Smooth muscle cell (in vitro differentiated cells): ENCODE measurements at regions not wholly inside any gene's neighbourhood (a gene's known extent, or its start where the extent isn't known, plus 50 kb on each side); places are given as distances from the start of the nearest gene placed in this dataset.

Source experiments
- DNase-seq: peaks from one replicate; lab custom pipeline; 2025; ENCODE audit not compliant: unreplicated experiment; lab: John Stamatoyannopoulos, UW
- H2AFZ ChIP-seq: fragments of 200-600 bp; sonication (generic); 2 replicates; pipeline ENCODE4 v1.6.0; 2016; ENCODE audit warnings: antibody characterized with exemption, low read depth, mild to moderate bottlenecking
- H3F3A ChIP-seq: fragments of 200-600 bp; sonication (generic); 2 replicates; pipeline ENCODE4 v1.6.0; 2017; ENCODE audit warnings: antibody characterized with exemption, low read depth
- H3K27ac ChIP-seq: fragments of 200-600 bp; sonication (generic); 2 replicates; pipeline ENCODE4 v1.5.1; 2016; ENCODE audit warnings: low read depth, mild to moderate bottlenecking
- H3K27me3 ChIP-seq: fragments of 200-600 bp; sonication (generic); 2 replicates; pipeline ENCODE4 v1.6.1; 2016; ENCODE audit warnings: low read depth, mild to moderate bottlenecking
- H3K36me3 ChIP-seq: fragments of 200-600 bp; sonication (generic); 2 replicates; pipeline ENCODE4 v1.5.1; 2016; ENCODE audit warnings: low read depth
- H3K4me1 ChIP-seq: fragments of 200-600 bp; sonication (generic); 2 replicates; pipeline ENCODE4 v1.5.1; 2016; ENCODE audit warnings: low read depth
- H3K4me2 ChIP-seq: fragments of 200-600 bp; sonication (generic); 2 replicates; pipeline ENCODE4 v1.6.0; 2016; ENCODE audit warnings: mild to moderate bottlenecking
- H3K4me3 ChIP-seq: fragments of 200-600 bp; sonication (generic); 2 replicates; pipeline ENCODE4 v1.5.1; 2016; ENCODE audit warnings: mild to moderate bottlenecking
- H3K79me2 ChIP-seq: fragments of 200-600 bp; sonication (generic); 2 replicates; pipeline ENCODE4 v1.6.0; 2016; ENCODE audit warnings: low read depth, mild to moderate bottlenecking
- H3K9ac ChIP-seq: fragments of 200-600 bp; sonication (generic); 2 replicates; pipeline ENCODE4 v1.6.0; 2016; ENCODE audit warnings: low read depth
- H3K9me3 ChIP-seq: fragments of 200-600 bp; sonication (generic); replicated peaks from 2 replicates; pipeline ENCODE4 v1.5.1; 2016; ENCODE audit warnings: low read depth
- H4K20me1 ChIP-seq: fragments of 200-600 bp; sonication (generic); 2 replicates; pipeline ENCODE4 v1.6.0; 2016; ENCODE audit warnings: low read depth
- WGBS: methylation state at CpG from one replicate; pipeline ENCODE4 v1.1.7; 2016; ENCODE audit warnings: low lambda C conversion rate; 5-methylcytosine and 5-hydroxymethylcytosine counted together
- TF ChIP-seq, protein P1 (sequence below): fragments of 200-600 bp; sonication (generic); IDR thresholded peaks from 2 replicates; pipeline ENCODE4 v1.5.1; 2017; ENCODE audit warnings: borderline replicate concordance, mild to moderate bottlenecking, antibody characterized with exemption; ENCODE audit not compliant: insufficient read depth, poor library complexity, severe bottlenecking

DNA sequence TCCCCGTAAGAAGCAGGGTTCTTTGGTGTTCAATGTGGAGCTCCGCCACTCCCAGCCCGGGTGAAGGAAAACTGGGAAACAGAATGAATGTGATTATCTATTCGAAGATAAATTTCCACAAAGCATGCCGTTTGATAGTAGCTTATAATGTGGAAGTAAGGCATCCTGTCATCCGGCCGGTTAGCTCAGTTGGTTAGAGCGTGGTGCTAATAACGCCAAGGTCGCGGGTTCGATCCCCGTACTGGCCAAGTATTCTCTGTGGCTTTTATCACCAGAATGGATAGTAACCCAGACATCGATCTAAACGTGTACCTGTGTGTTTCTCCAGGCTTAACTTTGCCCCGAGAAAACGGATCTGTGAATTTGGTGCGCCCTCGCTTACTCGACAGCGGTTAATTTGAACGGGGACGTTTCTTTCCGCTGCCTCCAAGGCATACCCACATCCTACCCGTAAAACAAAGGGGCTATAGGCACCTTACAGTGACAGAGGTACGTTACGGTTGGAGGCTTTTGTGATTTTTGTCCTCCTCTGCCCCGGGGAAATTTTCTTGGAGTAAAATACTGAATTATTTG, 215.2 kb upstream of the ZNF184 start:
- H3K4me2 ChIP-seq, result peak overlapping the region; percentile 84
- TF ChIP-seq, protein P1, sequence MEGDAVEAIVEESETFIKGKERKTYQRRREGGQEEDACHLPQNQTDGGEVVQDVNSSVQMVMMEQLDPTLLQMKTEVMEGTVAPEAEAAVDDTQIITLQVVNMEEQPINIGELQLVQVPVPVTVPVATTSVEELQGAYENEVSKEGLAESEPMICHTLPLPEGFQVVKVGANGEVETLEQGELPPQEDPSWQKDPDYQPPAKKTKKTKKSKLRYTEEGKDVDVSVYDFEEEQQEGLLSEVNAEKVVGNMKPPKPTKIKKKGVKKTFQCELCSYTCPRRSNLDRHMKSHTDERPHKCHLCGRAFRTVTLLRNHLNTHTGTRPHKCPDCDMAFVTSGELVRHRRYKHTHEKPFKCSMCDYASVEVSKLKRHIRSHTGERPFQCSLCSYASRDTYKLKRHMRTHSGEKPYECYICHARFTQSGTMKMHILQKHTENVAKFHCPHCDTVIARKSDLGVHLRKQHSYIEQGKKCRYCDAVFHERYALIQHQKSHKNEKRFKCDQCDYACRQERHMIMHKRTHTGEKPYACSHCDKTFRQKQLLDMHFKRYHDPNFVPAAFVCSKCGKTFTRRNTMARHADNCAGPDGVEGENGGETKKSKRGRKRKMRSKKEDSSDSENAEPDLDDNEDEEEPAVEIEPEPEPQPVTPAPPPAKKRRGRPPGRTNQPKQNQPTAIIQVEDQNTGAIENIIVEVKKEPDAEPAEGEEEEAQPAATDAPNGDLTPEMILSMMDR, result no peak
- no peak overlapping the region for H3K9ac ChIP-seq
- no peaks in the 10 kb centered on the region for H3K36me3 ChIP-seq
- H4K20me1 ChIP-seq, result no peaks in the 10 kb centered on the region
- no peaks in the 10 kb centered on the region for H3K4me1 ChIP-seq
- H3F3A ChIP-seq, result peaks cover 13% of the 10 kb centered on the region
- H3K4me3 ChIP-seq, result peak overlapping the region; percentile 69
- WGBS, result under 1% methylated on average over 28 of the region's 28 CpGs
- H3K79me2 ChIP-seq, result no peaks in the 10 kb centered on the region
- H3K27ac ChIP-seq, result peak overlapping the region; percentile 16
- H2AFZ ChIP-seq, result peak overlapping the region; percentile 76
- DNase-seq, result peak; percentile 57
- no peaks in the 10 kb centered on the region for H3K27me3 ChIP-seq
- H3K9me3 ChIP-seq, result no peaks in the 10 kb centered on the region

DNA sequence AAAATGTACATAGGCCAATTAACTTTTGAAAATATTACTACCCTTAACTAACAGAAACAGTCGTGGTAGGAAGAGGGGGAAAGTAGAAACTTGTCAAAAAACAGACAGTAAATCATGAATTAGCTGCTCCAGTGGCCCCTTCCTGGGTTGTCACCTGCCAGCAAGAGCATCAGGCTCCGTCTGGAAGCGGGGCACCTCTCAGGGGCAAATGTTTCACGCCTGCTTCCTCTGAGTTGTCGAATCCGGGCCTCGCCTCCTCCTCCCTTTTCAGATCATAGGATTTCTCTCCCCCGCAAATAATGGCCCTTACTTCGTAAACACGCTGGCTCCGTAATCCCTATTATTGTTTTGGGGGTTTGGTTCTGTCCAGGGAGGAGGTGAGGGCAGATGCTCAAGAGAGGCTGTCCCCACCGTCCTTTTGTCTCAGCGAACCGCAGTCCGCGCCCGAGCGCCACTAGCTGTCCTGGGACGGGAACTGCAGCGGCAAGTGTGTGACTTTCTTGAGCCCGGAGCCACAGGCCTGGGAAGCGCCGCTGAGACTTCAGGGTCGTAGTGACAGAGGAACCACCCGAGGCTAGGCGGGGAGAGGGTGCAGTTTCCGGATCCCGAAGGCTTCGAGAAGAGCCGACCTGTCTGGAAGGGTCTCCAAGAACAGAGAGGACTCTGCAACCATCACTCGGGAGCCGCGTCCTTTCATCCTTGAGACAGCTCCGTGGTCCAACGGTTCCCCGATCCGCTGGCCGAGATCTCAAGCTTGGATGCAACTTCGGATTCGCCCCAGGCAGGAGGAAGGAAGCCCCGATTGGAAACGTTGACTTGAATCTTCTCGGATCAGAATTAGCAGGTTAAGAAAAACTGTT, 214.5 kb upstream of the ZNF184 start:
- Histone ChIP-seq H3K4me3 (peak overlapping the region; percentile 69), H4K20me1 (no peaks in the 10 kb centered on the region), H3K36me3 (no peaks in the 10 kb centered on the region), H3K79me2 (no peaks in the 10 kb centered on the region), H3K9me3 (no peaks in the 10 kb centered on the region), H3F3A (peaks cover 13% of the 10 kb centered on the region), H3K27me3 (no peaks in the 10 kb centered on the region), H3K4me2 (peak overlapping the region; percentile 84), H3K4me1 (no peaks in the 10 kb centered on the region), H2AFZ (peak overlapping the region; percentile 76), H3K9ac (no peak overlapping the region), H3K27ac (peak overlapping the region; percentile 16)
- peak; percentile 57 for DNase-seq
- under 1% methylated on average over 43 of the region's 43 CpGs for WGBS
- TF ChIP-seq, protein P1, result peak; percentile 55

DNA sequence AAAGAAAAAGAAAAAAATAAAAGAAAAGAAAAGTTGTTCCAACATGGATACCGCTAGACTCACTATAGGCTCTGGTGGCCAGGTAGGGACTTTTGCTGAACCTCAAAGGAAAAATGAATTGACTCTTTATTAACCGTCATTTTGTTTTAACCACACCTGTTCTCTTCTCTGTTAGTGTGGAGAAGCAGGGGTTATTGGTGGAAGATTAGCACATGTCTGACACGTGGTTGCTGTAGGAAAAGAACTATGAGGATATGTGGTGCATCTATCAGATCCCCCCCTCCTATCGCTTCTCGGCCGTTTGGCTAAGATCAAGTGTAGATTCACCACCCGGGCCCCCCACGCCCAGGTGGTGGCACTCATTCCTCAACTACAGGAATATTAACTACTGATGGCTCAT, 212.4 kb upstream of the ZNF184 start:
- TF ChIP-seq, protein P1, result no peak
- no peaks in the 10 kb centered on the region for H4K20me1 ChIP-seq
- H3K4me1 ChIP-seq, result peaks cover 4% of the 10 kb centered on the region
- H3K4me3 ChIP-seq, result no peak overlapping the region
- no peaks in the 10 kb centered on the region for H3K79me2 ChIP-seq
- no peak overlapping the region for H3K4me2 ChIP-seq
- no peaks in the 10 kb centered on the region for H3K9me3 ChIP-seq
- no peak overlapping the region for H3K9ac ChIP-seq
- H3F3A ChIP-seq, result peaks cover 14% of the 10 kb centered on the region
- no peak overlapping the region for H2AFZ ChIP-seq
- no peak for DNase-seq
- H3K27me3 ChIP-seq, result peaks cover 7% of the 10 kb centered on the region
- no peak overlapping the region for H3K27ac ChIP-seq
- H3K36me3 ChIP-seq, result no peaks in the 10 kb centered on the region
- WGBS, result 94% methylated on average over 8 of the region's 8 CpGs
